Type B pancreatic cell (in vitro differentiated cells): ENCODE measurements at regions not wholly inside any gene's neighbourhood (a gene's known extent, or its start where the extent isn't known, plus 50 kb on each side); places are given as distances from the start of the nearest gene placed in this dataset.
A peak's percentile ranks its signal among the peaks of the same experiment; 100 is the strongest.
"Not testable (repeated sequence)": the region's sequence is repeated elsewhere in the genome, so short reads cannot be mapped to it uniquely, and the experiment has no call there.

Experiments
- DNase-seq: peaks from one replicate; pipeline ENCODE4 v3.0.0; 2021; ENCODE audit warnings: mixed read lengths; ENCODE audit not compliant: unreplicated experiment; ENCODE audit errors: extremely low spot score
- H3K27ac Mint-ChIP-seq: 2 replicates; pipeline ENCODE4 v1.8.0; 2021; ENCODE audit warnings: mild to moderate bottlenecking, mixed read lengths
- H3K27me3 Mint-ChIP-seq: 2 replicates; pipeline ENCODE4 v1.8.0; 2021; ENCODE audit warnings: mixed read lengths
- H3K36me3 Mint-ChIP-seq: 2 replicates; pipeline ENCODE4 v1.8.0; 2021; ENCODE audit warnings: mixed read lengths
- H3K4me1 Mint-ChIP-seq: one replicate; pipeline ENCODE4 v1.8.0; 2021; ENCODE audit warnings: mixed read lengths; ENCODE audit not compliant: unreplicated experiment
- H3K4me3 Mint-ChIP-seq: 2 replicates; pipeline ENCODE4 v1.8.0; 2021; ENCODE audit warnings: mild to moderate bottlenecking, mixed read lengths
- H3K9me3 Mint-ChIP-seq: 2 replicates; pipeline ENCODE4 v1.8.0; 2021; ENCODE audit warnings: mixed read lengths
- CTCF ChIP-seq: fragments of 200-600 bp; sonication (generic); conservative IDR thresholded peaks from 2 replicates; pipeline ENCODE4 v1.5.0; 2021; ENCODE audit warnings: antibody characterized with exemption, mild to moderate bottlenecking

DNA sequence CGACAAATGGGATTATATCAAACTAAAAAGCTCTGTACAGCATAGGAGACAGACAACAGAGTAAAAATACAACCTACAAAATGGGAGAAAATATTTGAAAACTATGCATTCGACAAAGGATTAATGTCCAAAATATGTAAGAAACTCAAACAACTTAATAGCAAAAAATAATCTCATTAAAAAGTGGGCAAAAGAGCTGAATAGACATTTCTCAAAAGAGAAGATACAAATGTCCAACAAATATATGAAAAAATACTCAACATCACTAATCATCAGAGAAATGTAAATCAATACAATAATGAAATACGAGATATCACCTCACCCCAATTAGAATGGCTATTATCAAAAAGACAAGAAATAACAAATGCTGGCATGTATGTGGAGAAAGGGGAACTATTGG lies 272.9 kb downstream of the KLHL13 start:
- H3K4me1 Mint-ChIP-seq: no peaks in the 10 kb centered on the region
- TF ChIP-seq CTCF: no peak
- no peaks in the 10 kb centered on the region for H3K36me3 Mint-ChIP-seq
- H3K27me3 Mint-ChIP-seq: no peaks in the 10 kb centered on the region
- H3K4me3 Mint-ChIP-seq: no peak overlapping the region
- no peaks in the 10 kb centered on the region for H3K9me3 Mint-ChIP-seq
- no peak overlapping the region for H3K27ac Mint-ChIP-seq
- no peak for DNase-seq

DNA sequence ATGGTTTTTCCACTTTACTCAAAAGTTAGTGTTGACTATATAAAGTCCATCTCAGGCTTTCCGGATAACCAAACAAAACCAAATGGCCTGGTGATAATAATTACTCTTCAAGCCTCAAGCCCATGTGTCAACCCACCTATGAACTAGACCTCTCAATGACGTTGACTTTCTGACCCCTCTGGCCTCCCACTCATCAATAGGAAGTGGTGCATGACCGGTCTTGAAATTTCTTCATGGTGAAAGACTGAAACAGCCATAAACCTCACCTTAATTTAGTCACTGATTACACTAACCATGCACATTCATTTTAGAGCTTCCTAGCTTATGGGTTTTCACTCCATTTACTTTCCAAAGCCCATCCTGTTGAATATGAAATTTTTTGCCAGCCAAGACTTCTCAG lies 276.0 kb downstream of the KLHL13 start:
- no peaks in the 10 kb centered on the region for H3K4me1 Mint-ChIP-seq
- no peaks in the 10 kb centered on the region for H3K27me3 Mint-ChIP-seq
- no peak for DNase-seq
- no peak overlapping the region for H3K4me3 Mint-ChIP-seq
- no peak for TF ChIP-seq CTCF
- H3K27ac Mint-ChIP-seq: no peak overlapping the region
- no peaks in the 10 kb centered on the region for H3K36me3 Mint-ChIP-seq
- H3K9me3 Mint-ChIP-seq: no peaks in the 10 kb centered on the region

DNA sequence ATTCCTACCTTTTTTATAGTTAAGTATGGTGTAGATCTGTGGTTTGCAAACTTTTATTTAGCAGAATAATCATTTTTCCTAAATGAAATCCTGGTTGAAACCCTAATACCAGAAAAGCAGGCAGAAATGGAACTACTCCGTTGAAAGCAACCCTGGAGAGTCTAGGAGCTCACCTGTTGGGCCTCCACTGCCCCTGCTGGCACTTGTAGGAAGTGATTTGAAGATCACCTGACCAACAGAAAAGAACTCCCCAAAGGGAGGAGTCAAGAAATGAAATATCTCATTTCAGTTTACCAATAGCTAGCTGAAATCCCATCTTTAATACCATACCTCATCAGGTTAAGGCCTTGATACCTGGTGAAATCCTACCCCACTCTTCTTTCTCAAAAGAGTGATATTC lies 277.1 kb downstream of the KLHL13 start:
- TF ChIP-seq CTCF: peak; percentile 29
- DNase-seq: no peak
- H3K4me1 Mint-ChIP-seq: no peaks in the 10 kb centered on the region
- no peaks in the 10 kb centered on the region for H3K27me3 Mint-ChIP-seq
- no peak overlapping the region for H3K4me3 Mint-ChIP-seq
- no peaks in the 10 kb centered on the region for H3K9me3 Mint-ChIP-seq
- H3K27ac Mint-ChIP-seq: no peak overlapping the region
- no peaks in the 10 kb centered on the region for H3K36me3 Mint-ChIP-seq

- Mint-ChIP-seq H3K4me1 (no peaks in the 10 kb centered on the region), H3K4me3 (no peak overlapping the region), H3K9me3 (no peaks in the 10 kb centered on the region), H3K27me3 (no peaks in the 10 kb centered on the region), H3K27ac (no peak overlapping the region), H3K36me3 (no peaks in the 10 kb centered on the region)
- DNase-seq: no peak
- TF ChIP-seq CTCF: no peak
Observed at GRCh38 chrX:117838581-117839331, 277.9 kb downstream of the KLHL13 start.

DNA sequence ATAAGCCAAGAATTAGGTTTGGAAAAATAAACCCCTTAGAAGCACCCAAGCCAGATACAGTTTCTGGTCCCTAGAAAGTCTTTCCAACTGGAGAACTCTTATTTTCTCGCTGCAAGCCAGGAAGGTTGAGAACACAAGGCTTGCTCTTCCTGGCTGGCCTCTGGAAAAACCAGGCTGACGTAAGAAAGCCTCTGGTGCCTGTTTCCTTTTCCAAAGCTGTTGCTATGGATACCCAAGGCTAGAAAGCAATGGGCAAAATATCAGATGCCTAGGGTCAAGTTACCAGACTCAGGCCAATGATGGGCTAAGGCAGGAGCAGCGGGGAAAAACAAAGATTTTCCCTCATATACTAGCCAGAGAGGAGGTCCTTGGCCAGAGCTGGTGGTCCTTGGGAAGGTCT lies 281.6 kb downstream of the KLHL13 start:
- no peak for TF ChIP-seq CTCF
- Mint-ChIP-seq H3K27me3 (no peaks in the 10 kb centered on the region), H3K9me3 (no peaks in the 10 kb centered on the region), H3K36me3 (no peaks in the 10 kb centered on the region), H3K27ac (no peak overlapping the region), H3K4me3 (no peak overlapping the region), H3K4me1 (no peaks in the 10 kb centered on the region)
- no peak for DNase-seq

DNA sequence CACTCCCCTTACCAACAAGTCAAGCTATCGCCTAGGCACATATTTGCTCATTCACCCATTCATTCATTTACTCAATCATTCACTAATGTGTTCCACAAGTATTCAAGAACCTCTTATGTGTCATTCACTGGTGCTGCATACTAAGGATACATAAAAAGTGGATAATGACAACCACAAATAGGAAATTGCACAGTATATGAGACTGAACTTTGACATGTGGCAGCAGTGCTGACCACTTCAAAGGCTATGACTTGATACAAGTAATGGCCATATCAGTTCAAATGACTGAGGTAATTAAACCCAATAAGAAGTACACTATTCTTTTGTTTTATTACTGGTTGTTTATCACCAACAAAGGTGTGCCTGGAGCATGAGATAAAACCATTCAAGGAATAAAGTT lies 282.5 kb downstream of the KLHL13 start:
- H3K4me1 Mint-ChIP-seq: no peaks in the 10 kb centered on the region
- no peaks in the 10 kb centered on the region for H3K9me3 Mint-ChIP-seq
- TF ChIP-seq CTCF: no peak
- no peak overlapping the region for H3K27ac Mint-ChIP-seq
- H3K27me3 Mint-ChIP-seq: no peaks in the 10 kb centered on the region
- no peak overlapping the region for H3K4me3 Mint-ChIP-seq
- no peaks in the 10 kb centered on the region for H3K36me3 Mint-ChIP-seq
- no peak for DNase-seq

DNA sequence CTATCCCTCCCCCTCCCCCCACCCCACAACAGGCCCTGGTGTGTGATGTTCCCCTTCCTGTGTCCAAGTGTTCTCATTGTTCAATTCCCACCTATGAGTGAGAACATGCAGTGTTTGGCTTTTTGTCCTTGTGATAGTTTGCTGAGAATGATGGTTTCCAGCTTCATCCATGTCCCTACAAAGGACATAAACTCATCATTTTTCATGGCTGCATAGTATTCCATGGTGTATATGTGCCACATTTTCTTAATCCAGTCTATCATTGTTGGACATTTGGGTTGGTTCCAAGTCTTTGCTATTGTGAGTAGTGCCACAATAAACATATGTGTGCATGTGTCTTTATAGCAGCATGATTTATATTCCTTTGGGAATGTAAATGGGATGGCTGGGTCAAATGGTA lies 295.1 kb downstream of the KLHL13 start:
- not testable (repeated sequence) for H3K27ac Mint-ChIP-seq, H3K4me3 Mint-ChIP-seq, H3K27me3 Mint-ChIP-seq, H3K36me3 Mint-ChIP-seq, DNase-seq, H3K4me1 Mint-ChIP-seq
- peaks cover 11% of the 10 kb centered on the region for H3K9me3 Mint-ChIP-seq
